PC-3 (cell line): ENCODE measurements at regions not wholly inside any gene's neighbourhood (a gene's known extent, or its start where the extent isn't known, plus 50 kb on each side); places are given as distances from the start of the nearest gene placed in this dataset.

Experiments
- CTCF ChIP-seq: fragments of 300-600 bp; sonication (generic); conservative IDR thresholded peaks from 2 replicates; pipeline ENCODE4 v1.5.1; 2017; ENCODE audit warnings: antibody characterized with exemption, low read depth, mild to moderate bottlenecking, low read length
- EZH2 ChIP-seq: fragments of 300-600 bp; sonication (generic); IDR thresholded peaks from one replicate; pipeline ENCODE4 v1.6.1; 2017; ENCODE audit warnings: antibody characterized with exemption, mild to moderate bottlenecking, low read length; ENCODE audit not compliant: unreplicated experiment

- no peak for TF ChIP-seq CTCF
- TF ChIP-seq EZH2: no peak
Observed at GRCh38 chr21:31520561-31521098, 138.9 kb upstream of the SOD1 start.
